ENCODE measurements at regions not wholly inside any gene's neighbourhood (a gene's known extent, or its start where the extent isn't known, plus 50 kb on each side); places are given as distances from the start of the nearest gene placed in this dataset.

DNA sequence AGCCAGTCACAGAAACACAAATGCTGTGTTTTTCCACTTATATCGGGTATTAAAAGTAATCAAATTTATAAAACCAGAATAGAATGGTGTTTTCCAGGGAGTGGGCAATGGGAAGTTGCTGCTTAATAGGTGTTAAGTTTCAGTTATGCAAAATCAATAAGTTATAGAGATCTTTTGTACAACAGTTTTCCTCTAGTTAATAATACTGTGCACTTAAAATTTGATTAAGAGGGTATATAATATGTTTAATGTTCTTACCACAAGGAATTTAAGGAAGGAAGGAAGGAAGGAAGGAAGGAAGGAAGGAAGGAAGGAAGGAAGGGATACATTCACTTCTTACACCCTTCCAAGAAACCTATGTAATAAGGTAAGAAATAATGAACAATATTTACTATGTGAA, 867.7 kb upstream of the CDH6 start:
- no peak for TF ChIP-seq EZH2phosphoT487 (IDR thresholded peaks at IDR 0.05; ENCODE audit: borderline replicate concordance, low read length)
- TF ChIP-seq, protein P1, sequence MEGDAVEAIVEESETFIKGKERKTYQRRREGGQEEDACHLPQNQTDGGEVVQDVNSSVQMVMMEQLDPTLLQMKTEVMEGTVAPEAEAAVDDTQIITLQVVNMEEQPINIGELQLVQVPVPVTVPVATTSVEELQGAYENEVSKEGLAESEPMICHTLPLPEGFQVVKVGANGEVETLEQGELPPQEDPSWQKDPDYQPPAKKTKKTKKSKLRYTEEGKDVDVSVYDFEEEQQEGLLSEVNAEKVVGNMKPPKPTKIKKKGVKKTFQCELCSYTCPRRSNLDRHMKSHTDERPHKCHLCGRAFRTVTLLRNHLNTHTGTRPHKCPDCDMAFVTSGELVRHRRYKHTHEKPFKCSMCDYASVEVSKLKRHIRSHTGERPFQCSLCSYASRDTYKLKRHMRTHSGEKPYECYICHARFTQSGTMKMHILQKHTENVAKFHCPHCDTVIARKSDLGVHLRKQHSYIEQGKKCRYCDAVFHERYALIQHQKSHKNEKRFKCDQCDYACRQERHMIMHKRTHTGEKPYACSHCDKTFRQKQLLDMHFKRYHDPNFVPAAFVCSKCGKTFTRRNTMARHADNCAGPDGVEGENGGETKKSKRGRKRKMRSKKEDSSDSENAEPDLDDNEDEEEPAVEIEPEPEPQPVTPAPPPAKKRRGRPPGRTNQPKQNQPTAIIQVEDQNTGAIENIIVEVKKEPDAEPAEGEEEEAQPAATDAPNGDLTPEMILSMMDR (IDR thresholded peaks at IDR 0.05; ENCODE audit: low read depth, low read length, poor library complexity, severe bottlenecking): no peak
